Kidney tubule cell (primary cell): ENCODE measurements at regions not wholly inside any gene's neighbourhood (a gene's known extent, or its start where the extent isn't known, plus 50 kb on each side); places are given as distances from the start of the nearest gene placed in this dataset.
A peak's percentile ranks its signal among the peaks of the same experiment; 100 is the strongest.
"Not testable (repeated sequence)": the region's sequence is repeated elsewhere in the genome, so short reads cannot be mapped to it uniquely, and the experiment has no call there.

Experiments used
- DNase-seq: peaks from one replicate; pipeline ENCODE4 v3.0.0-alpha.2; 2018; ENCODE audit warnings: low spot score

GRCh38 chr5:21483790-21484497 lies 1369.2 kb downstream of the CDH12 start:
- DNase-seq, result not testable (repeated sequence)

GRCh38 chr5:21482983-21483650 lies 1370.0 kb downstream of the CDH12 start:
- DNase-seq, result not testable (repeated sequence)

GRCh38 chr5:21482522-21482921 lies 1370.6 kb downstream of the CDH12 start:
- DNase-seq, result not testable (repeated sequence)

- not testable (repeated sequence) for DNase-seq
Measured at GRCh38 chr5:21481320-21482270, 1371.5 kb downstream of the CDH12 start.

GRCh38 chr5:21480054-21480453 lies 1373.1 kb downstream of the CDH12 start:
- DNase-seq, result not testable (repeated sequence)

GRCh38 chr5:21473981-21474380 lies 1379.2 kb downstream of the CDH12 start:
- not testable (repeated sequence) for DNase-seq

GRCh38 chr5:21473436-21473835 lies 1379.7 kb downstream of the CDH12 start:
- not testable (repeated sequence) for DNase-seq

- DNase-seq, result not testable (repeated sequence)
Measured at GRCh38 chr5:21471691-21472090, 1381.5 kb downstream of the CDH12 start.

GRCh38 chr5:21469523-21470101 lies 1383.5 kb downstream of the CDH12 start:
- DNase-seq, result peak; percentile 47

- not testable (repeated sequence) for DNase-seq
Measured at GRCh38 chr5:21467544-21467943, 1385.6 kb downstream of the CDH12 start.

GRCh38 chr5:21459744-21460073 lies 1393.4 kb downstream of the CDH12 start:
- DNase-seq, result not testable (repeated sequence)

- no peak for DNase-seq
Measured at GRCh38 chr5:21452449-21452848, 1400.7 kb downstream of the CDH12 start.

- DNase-seq, result no peak
Measured at GRCh38 chr5:21432646-21433045, 1420.5 kb downstream of the CDH12 start.

GRCh38 chr5:21424907-21425306 lies 1428.2 kb downstream of the CDH12 start:
- DNase-seq, result no peak

- DNase-seq, result no peak
Measured at GRCh38 chr5:21419383-21419782, 1431.4 kb upstream of the CDH18 start.

- not testable (repeated sequence) for DNase-seq
Measured at GRCh38 chr5:21402089-21402488, 1414.1 kb upstream of the CDH18 start.

GRCh38 chr5:21398511-21398910 lies 1410.5 kb upstream of the CDH18 start:
- DNase-seq, result no peak

GRCh38 chr5:21397693-21398092 lies 1409.7 kb upstream of the CDH18 start:
- no peak for DNase-seq

GRCh38 chr5:21391506-21391905 lies 1403.5 kb upstream of the CDH18 start:
- DNase-seq, result no peak

GRCh38 chr5:21360754-21361153 lies 1372.8 kb upstream of the CDH18 start:
- DNase-seq, result not testable (repeated sequence)

- not testable (repeated sequence) for DNase-seq
Measured at GRCh38 chr5:21341948-21342261, 1353.9 kb upstream of the CDH18 start.
